RWPE1 (cell line): ENCODE measurements at regions not wholly inside any gene's neighbourhood (a gene's known extent, or its start where the extent isn't known, plus 50 kb on each side); places are given as distances from the start of the nearest gene placed in this dataset.
"Not testable (repeated sequence)": the region's sequence is repeated elsewhere in the genome, so short reads cannot be mapped to it uniquely, and the experiment has no call there.

Experiments
- CTCF ChIA-PET: fragments of 350-600 bp; sonication (Branson Sonifier 250); formaldehyde crosslinking; extraction: SDS; loops from one replicate; lab custom pipeline; 2021; lab: Yijun Ruan, JAX
- POLR2A ChIA-PET: fragments of 400-600 bp; formaldehyde crosslinking; extraction: SDS; loops from one replicate; lab custom pipeline; 2020; ENCODE audit warnings: antibody characterized with exemption; ENCODE audit not compliant: low non-redundant PET; lab: Yijun Ruan, JAX
- DNase-seq: peaks from one replicate; pipeline ENCODE4 v3.0.0; 2012; ENCODE audit warnings: low spot score
- H3K27ac ChIP-seq: fragments of 450-650 bp; 2 replicates; pipeline ENCODE4 v1.5.1; 2017
- CTCF ChIP-seq: fragments of 450-650 bp; conservative IDR thresholded peaks from 2 replicates; pipeline ENCODE4 v1.5.1; 2017; ENCODE audit warnings: low read depth, mild to moderate bottlenecking

- no peak for TF ChIP-seq CTCF
- DNase-seq = no peak
- POLR2A ChIA-PET = no interaction called here
- CTCF ChIA-PET = no interaction called here
- no peak overlapping the region for H3K27ac ChIP-seq
These were observed 444.8 kb upstream of the GRM7 start for GRCh38 chr3:6416049-6416661.

- TF ChIP-seq CTCF = no peak
- H3K27ac ChIP-seq = no peak overlapping the region
- no peak for DNase-seq
- POLR2A ChIA-PET = no interaction called here
- CTCF ChIA-PET = no interaction called here
These were observed 443.7 kb upstream of the GRM7 start for GRCh38 chr3:6417174-6417573.

GRCh38 chr3:6418485-6418884 is 442.4 kb upstream of the GRM7 start:
- CTCF ChIA-PET = no interaction called here
- DNase-seq = no peak
- no peak for TF ChIP-seq CTCF
- H3K27ac ChIP-seq = no peak overlapping the region
- POLR2A ChIA-PET = no interaction called here

- POLR2A ChIA-PET = no interaction called here
- no peak for DNase-seq
- no peak overlapping the region for H3K27ac ChIP-seq
- no peak for TF ChIP-seq CTCF
- CTCF ChIA-PET = no interaction called here
These were observed 439.1 kb upstream of the GRM7 start for GRCh38 chr3:6421666-6422445.

GRCh38 chr3:6425289-6425820 is 435.6 kb upstream of the GRM7 start:
- H3K27ac ChIP-seq = no peak overlapping the region
- CTCF ChIA-PET = no interaction called here
- no peak for DNase-seq
- POLR2A ChIA-PET = no interaction called here
- no peak for TF ChIP-seq CTCF

GRCh38 chr3:6428276-6428675 is 432.6 kb upstream of the GRM7 start:
- POLR2A ChIA-PET, DNase-seq, H3K27ac ChIP-seq, CTCF ChIA-PET: not testable (repeated sequence)

- TF ChIP-seq CTCF = no peak
- CTCF ChIA-PET = no interaction called here
- DNase-seq = no peak
- POLR2A ChIA-PET = no interaction called here
- no peak overlapping the region for H3K27ac ChIP-seq
These were observed 425.0 kb upstream of the GRM7 start for GRCh38 chr3:6435951-6436350.
